ENCODE measurements at regions not wholly inside any gene's neighbourhood (a gene's known extent, or its start where the extent isn't known, plus 50 kb on each side); places are given as distances from the start of the nearest gene placed in this dataset.
A peak's percentile ranks its signal among the peaks of the same experiment; 100 is the strongest.

DNA sequence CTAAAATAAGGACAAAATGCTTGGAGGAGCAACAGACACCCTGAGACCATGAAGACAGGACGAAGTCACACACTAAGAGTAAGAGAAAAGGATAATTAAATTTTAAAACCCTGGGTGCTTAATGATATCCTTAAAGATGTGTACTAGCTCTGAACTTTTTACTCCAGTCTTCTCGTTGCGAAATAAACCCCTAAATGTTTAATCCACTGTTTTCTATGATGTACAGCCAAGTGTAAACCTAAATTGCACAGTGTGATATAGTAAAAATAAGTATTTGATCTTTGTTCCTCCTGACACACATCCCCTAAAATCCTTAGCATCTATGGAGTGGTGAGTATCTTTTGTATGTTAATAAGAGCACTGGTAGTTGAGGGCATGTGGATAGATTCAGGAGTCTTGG, 157.5 kb upstream of the PKDCC start:
- Histone ChIP-seq H3K27me3 (no peaks in the 10 kb centered on the region), H3K9me3 (no peaks in the 10 kb centered on the region), H3K27ac (no peak overlapping the region), H3K36me3 (no peaks in the 10 kb centered on the region), H3K4me1 (peaks cover 0 to 1% (median 0%) of the 10 kb centered on the region in 4 donors), H3K4me3 (no peak overlapping the region)
- no peak for TF ChIP-seq EP300 (IDR thresholded peaks at IDR 0.05)
- TF ChIP-seq CTCF (IDR thresholded peaks at IDR 0.05) = no peak
- TF ChIP-seq POLR2A (IDR thresholded peaks at IDR 0.05) = no peak
- TF ChIP-seq POLR2AphosphoS5 (IDR thresholded peaks at IDR 0.05) = no peak
- 89 to 93% (median 91%) methylated on average over 3 of the region's 3 CpGs for WGBS, 5 donors
- no peak for DNase-seq
- intact Hi-C loops (cut with DNase I; ENCODE audit: low total_unique reads) = no loop called here

- Histone ChIP-seq H3K4me3 (no peak overlapping the region), H3K9me3 (no peaks in the 10 kb centered on the region), H3K27ac (no peak overlapping the region), H3K27me3 (no peaks in the 10 kb centered on the region), H3K4me1 (peaks cover 0 to 14% (median 0%) of the 10 kb centered on the region in 4 donors), H3K36me3 (no peaks in the 10 kb centered on the region)
- WGBS, 5 donors = 70 to 85% (median 78%) methylated on average over 4 of the region's 4 CpGs
- intact Hi-C loops (cut with DNase I; ENCODE audit: low total_unique reads) = no loop called here
- DNase-seq = no peak
- TF ChIP-seq EP300 (IDR thresholded peaks at IDR 0.05) (no peak), CTCF (IDR thresholded peaks at IDR 0.05) (no peak)
Observed at GRCh38 chr2:41892476-41892875, 155.3 kb upstream of the PKDCC start.

GRCh38 chr2:41894563-41895333, 153.1 kb upstream of the PKDCC start:
- Histone ChIP-seq H3K4me3 (no peak overlapping the region), H3K4me1 (peaks cover 0 to 14% (median 0%) of the 10 kb centered on the region in 4 donors), H3K27ac (no peak overlapping the region), H3K9me3 (no peaks in the 10 kb centered on the region), H3K36me3 (no peaks in the 10 kb centered on the region), H3K27me3 (no peaks in the 10 kb centered on the region)
- 65 to 87% (median 82%) methylated on average over 5 of the region's 5 CpGs for WGBS, 5 donors
- peak in 1 of 2 donors; percentile 56 for DNase-seq
- TF ChIP-seq POLR2A (IDR thresholded peaks at IDR 0.05) (no peak), EP300 (IDR thresholded peaks at IDR 0.05) (no peak), CTCF (IDR thresholded peaks at IDR 0.05) (no peak), POLR2AphosphoS5 (IDR thresholded peaks at IDR 0.05) (no peak)
- intact Hi-C loops (cut with DNase I; ENCODE audit: low total_unique reads) = no loop called here

DNA sequence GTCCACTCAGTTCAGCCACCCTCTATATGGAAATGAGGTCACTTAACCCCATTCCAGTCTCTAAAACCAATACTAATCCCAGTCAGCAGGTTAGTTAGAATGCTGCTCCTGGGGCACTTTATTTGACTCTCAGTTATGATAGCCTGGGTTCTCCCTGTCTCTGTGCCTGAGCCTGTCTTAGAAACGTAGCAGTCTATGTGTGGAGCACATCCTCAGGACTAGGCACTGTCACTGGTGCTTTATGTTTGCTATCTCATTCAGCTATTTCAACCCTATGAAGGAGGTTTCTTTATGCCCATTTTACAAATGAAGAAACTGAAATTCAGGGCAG, 152.5 kb upstream of the PKDCC start:
- Histone ChIP-seq H3K4me1 (peaks cover 0 to 14% (median 0%) of the 10 kb centered on the region in 4 donors), H3K36me3 (no peaks in the 10 kb centered on the region), H3K9me3 (no peaks in the 10 kb centered on the region), H3K27ac (no peak overlapping the region), H3K4me3 (no peak overlapping the region), H3K27me3 (no peaks in the 10 kb centered on the region)
- TF ChIP-seq POLR2A (IDR thresholded peaks at IDR 0.05) (no peak), POLR2AphosphoS5 (IDR thresholded peaks at IDR 0.05) (no peak), CTCF (IDR thresholded peaks at IDR 0.05) (no peak), EP300 (IDR thresholded peaks at IDR 0.05) (no peak)
- 44 to 80% (median 72%) methylated on average over 1 of the region's 1 CpG for WGBS, 5 donors
- DNase-seq = no peak
- intact Hi-C loops (cut with DNase I; ENCODE audit: low total_unique reads) = no loop called here

Measured in stomach (tissue), 8 donors.